Heart left ventricle (tissue), 13 donors: ENCODE measurements at regions not wholly inside any gene's neighbourhood (a gene's known extent, or its start where the extent isn't known, plus 50 kb on each side); places are given as distances from the start of the nearest gene placed in this dataset.

Source experiments
- POLR2A ChIP-seq, 2 donors: fragments of 450-650 bp; IDR thresholded peaks; one replicate each; pipeline ENCODE4 v1.6.1; 2017; ENCODE audit warnings: antibody characterized with exemption in 2 of 2, mild to moderate bottlenecking in 2 of 2, moderate library complexity in 2 of 2
- TF ChIP-seq, protein P1 (sequence below), 12 donors: fragments of 200-600 bp; sonication (generic) in 4 of 12; IDR thresholded peaks; one replicate each; pipeline versions ENCODE4 v1.5.0 to v1.8.0; 2018 to 2022; ENCODE audit warnings: antibody characterized with exemption in 12 of 12, mild to moderate bottlenecking in 5 of 12
- donor health status: ischemic (EF 13 %, LVEDD 7.1; RV severe dilation, severe dysfunction).
- donor health status: DM: no; HTN: yes; CAD: no.
- donor health status: DM: no; HTN: no; CAD: no.
- donor health status: ischemic (EF 25% LVEDD 6.9; RV normal size, moderate dysfunction).
- donor health status: ischemic (EF 25% LVEDD 5.7; RV mildly dilated, moderate dysfunction).
- donor health status: ischemic (EF 35%, LVEDD 5.7; RV mildly dilated, moderate dysfunction).
- donor health status: nonischemic (EF 11% LVEDD 7.7; RV severe dilation, severe dysfunction).
- donor health status: DM: yes; HTN: yes; CAD: no.
- donor health status: PGD.
- donor health status: ischemic (EF 29% LVEDD 5.4; RV normal size, mild dysfunction).
- donor health status: nonischemic (EF 23%, LVEDD 6.1; RV moderate dilation, normal function).

DNA sequence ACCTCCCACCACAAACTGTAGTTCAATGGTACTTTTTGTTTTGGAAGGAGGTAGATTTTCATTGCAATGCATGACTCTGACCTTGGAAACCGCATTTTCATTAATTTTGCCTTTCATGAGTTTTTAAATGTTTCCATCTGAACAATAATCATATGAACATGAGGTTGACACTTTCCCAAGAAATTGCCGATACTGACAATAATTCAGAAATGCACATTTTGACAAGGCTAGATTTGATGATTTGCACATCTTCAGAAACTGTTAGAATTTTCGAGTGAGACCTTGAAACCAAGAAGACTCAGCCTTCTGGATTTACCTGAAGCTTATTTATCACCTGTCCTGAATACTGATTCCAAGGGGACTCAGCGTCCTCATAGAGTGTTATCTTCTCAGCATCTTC lies 93.8 kb upstream of the NTRK2 start:
- TF ChIP-seq, protein P1, sequence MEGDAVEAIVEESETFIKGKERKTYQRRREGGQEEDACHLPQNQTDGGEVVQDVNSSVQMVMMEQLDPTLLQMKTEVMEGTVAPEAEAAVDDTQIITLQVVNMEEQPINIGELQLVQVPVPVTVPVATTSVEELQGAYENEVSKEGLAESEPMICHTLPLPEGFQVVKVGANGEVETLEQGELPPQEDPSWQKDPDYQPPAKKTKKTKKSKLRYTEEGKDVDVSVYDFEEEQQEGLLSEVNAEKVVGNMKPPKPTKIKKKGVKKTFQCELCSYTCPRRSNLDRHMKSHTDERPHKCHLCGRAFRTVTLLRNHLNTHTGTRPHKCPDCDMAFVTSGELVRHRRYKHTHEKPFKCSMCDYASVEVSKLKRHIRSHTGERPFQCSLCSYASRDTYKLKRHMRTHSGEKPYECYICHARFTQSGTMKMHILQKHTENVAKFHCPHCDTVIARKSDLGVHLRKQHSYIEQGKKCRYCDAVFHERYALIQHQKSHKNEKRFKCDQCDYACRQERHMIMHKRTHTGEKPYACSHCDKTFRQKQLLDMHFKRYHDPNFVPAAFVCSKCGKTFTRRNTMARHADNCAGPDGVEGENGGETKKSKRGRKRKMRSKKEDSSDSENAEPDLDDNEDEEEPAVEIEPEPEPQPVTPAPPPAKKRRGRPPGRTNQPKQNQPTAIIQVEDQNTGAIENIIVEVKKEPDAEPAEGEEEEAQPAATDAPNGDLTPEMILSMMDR (IDR thresholded peaks at IDR 0.05), result no peak
- no peak for TF ChIP-seq POLR2A (IDR thresholded peaks at IDR 0.05)
